ENCODE measurements at regions not wholly inside any gene's neighbourhood (a gene's known extent, or its start where the extent isn't known, plus 50 kb on each side); places are given as distances from the start of the nearest gene placed in this dataset.

DNA sequence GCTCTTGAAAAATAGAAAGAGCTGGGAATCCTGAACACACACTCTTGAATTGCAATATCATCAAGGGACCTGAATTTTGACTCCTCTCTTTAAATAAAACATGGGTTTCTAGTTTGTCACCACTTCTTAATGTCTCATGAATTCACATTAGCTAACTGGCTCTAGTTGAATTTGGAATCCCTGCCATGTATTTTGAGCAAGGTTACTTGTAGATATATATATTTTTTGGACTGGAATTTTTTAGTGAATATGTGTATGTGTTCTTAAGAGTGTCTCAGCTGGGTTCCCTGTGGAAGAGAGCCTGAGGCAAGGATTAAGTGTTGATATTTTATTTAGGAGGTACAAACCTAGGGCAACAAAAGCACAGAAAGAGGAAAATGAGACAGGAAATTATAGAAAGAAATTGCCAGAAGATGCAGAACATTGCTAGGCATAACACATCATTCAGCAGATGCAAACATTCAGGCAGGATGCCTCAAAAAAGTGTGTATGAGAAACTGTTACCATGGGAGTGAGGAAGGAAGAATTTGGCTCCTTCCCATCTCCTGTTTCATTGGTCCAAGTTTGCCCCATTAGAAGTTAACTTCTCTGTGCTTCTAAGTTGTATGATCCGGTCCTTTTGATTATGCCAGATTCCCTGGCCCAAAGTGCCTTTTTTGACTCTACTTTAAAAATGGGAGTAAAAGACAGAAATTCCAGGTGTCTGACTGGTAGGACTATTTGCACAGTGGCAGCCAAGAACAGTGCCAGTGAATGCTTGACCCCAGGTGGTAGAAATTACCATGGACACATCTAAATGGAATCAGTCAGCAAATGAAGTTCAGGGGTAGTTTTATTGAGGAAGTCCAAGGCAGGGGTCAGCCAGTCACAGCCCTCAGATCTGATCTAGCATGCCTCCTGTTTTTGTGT is 253.7 kb upstream of the TGFBR2 start:
- TF ChIP-seq, protein P1, sequence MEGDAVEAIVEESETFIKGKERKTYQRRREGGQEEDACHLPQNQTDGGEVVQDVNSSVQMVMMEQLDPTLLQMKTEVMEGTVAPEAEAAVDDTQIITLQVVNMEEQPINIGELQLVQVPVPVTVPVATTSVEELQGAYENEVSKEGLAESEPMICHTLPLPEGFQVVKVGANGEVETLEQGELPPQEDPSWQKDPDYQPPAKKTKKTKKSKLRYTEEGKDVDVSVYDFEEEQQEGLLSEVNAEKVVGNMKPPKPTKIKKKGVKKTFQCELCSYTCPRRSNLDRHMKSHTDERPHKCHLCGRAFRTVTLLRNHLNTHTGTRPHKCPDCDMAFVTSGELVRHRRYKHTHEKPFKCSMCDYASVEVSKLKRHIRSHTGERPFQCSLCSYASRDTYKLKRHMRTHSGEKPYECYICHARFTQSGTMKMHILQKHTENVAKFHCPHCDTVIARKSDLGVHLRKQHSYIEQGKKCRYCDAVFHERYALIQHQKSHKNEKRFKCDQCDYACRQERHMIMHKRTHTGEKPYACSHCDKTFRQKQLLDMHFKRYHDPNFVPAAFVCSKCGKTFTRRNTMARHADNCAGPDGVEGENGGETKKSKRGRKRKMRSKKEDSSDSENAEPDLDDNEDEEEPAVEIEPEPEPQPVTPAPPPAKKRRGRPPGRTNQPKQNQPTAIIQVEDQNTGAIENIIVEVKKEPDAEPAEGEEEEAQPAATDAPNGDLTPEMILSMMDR (IDR thresholded peaks at IDR 0.05): no peak
- TF ChIP-seq POLR2A (IDR thresholded peaks at IDR 0.05): no peak

Measured in Peyer's patch (tissue), 4 donors.